RWPE1 (cell line): ENCODE measurements at regions not wholly inside any gene's neighbourhood (a gene's known extent, or its start where the extent isn't known, plus 50 kb on each side); places are given as distances from the start of the nearest gene placed in this dataset.

ENCODE experiments used
- CTCF ChIA-PET: fragments of 350-600 bp; sonication (Branson Sonifier 250); formaldehyde crosslinking; extraction: SDS; loops from one replicate; lab custom pipeline; 2021; lab: Yijun Ruan, JAX
- POLR2A ChIA-PET: fragments of 400-600 bp; formaldehyde crosslinking; extraction: SDS; loops from one replicate; lab custom pipeline; 2020; ENCODE audit warnings: antibody characterized with exemption; ENCODE audit not compliant: low non-redundant PET; lab: Yijun Ruan, JAX
- DNase-seq: peaks from one replicate; pipeline ENCODE4 v3.0.0; 2012; ENCODE audit warnings: low spot score
- H3K27ac ChIP-seq: fragments of 450-650 bp; 2 replicates; pipeline ENCODE4 v1.5.1; 2017
- TF ChIP-seq, protein P1 (sequence below): fragments of 450-650 bp; conservative IDR thresholded peaks from 2 replicates; pipeline ENCODE4 v1.5.1; 2017; ENCODE audit warnings: low read depth, mild to moderate bottlenecking

DNA sequence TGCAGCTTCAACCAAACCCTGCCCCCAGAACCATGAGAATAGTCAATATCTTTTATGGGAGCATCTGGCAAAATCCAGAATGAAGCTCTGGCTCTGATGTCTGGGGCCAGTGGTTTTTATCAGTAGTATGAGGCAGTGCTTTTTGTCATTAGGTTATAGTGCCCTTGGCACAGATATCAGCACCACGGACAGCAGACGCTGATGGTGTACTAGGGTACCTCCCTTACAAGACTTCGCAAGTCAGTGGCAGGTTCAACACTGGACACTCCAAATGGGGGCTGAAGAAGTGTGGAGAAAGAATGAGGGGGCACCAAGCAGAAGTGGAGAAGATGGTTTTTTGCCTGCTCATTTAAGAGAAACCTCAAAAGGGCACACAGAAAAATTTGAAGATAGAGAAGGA, 68.2 kb upstream of the E2F7 start:
- peak; percentile 37 for DNase-seq
- ChIA-PET CTCF (no interaction called here), POLR2A (no interaction called here)
- TF ChIP-seq, protein P1, sequence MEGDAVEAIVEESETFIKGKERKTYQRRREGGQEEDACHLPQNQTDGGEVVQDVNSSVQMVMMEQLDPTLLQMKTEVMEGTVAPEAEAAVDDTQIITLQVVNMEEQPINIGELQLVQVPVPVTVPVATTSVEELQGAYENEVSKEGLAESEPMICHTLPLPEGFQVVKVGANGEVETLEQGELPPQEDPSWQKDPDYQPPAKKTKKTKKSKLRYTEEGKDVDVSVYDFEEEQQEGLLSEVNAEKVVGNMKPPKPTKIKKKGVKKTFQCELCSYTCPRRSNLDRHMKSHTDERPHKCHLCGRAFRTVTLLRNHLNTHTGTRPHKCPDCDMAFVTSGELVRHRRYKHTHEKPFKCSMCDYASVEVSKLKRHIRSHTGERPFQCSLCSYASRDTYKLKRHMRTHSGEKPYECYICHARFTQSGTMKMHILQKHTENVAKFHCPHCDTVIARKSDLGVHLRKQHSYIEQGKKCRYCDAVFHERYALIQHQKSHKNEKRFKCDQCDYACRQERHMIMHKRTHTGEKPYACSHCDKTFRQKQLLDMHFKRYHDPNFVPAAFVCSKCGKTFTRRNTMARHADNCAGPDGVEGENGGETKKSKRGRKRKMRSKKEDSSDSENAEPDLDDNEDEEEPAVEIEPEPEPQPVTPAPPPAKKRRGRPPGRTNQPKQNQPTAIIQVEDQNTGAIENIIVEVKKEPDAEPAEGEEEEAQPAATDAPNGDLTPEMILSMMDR: no peak
- no peak overlapping the region for H3K27ac ChIP-seq

DNA sequence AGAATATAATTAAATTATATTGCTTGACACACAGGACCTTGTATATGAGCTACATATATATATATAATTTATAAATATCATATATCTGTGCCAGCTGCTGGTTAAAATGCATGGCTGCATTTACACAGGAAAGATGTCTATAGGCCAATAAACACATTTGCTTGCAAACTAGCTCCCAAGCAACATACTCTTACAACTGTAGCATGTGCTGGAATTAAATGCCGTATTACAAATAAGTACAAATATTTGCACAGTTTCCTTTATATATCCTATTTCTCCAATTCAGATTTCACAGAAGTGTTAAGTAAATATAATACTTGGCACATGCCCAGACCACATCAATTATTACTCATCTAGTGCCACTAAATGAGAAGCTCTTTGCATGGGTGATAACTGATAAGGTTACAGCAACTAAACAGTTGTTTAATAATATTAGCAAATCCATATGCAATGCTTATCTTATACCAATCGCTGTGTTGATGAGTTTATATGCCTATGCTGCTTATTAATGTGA, 66.7 kb upstream of the E2F7 start:
- DNase-seq: no peak
- no peak overlapping the region for H3K27ac ChIP-seq
- POLR2A ChIA-PET: no interaction called here
- CTCF ChIA-PET: interaction anchor here (0.5 to 1.0 kb wide), 2 partner anchors 16 to 21 kb away, joined by 3 to 4 read pairs; no protein-coding TSS in a partner anchor
- TF ChIP-seq, protein P1: no peak

DNA sequence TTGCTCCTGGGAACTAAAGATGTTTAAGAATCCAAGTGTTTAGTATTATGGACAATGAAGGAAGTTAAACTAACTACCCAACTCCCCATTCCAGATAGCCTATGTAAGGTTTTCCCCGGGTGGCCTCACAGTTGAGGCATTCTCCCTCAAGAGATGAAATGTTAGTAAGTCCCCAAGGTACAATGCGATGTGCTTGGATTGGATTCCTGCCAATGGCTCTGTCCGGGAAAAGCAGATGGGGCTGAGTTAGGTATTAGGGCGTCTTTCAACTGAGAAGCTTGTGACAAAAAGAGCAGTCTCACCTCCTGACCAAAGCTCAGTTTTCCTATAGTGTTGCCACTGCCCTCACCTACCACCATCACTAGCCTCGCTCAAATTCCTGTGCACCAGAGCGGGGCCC, 64.8 kb upstream of the E2F7 start:
- H3K27ac ChIP-seq: no peak overlapping the region
- ChIA-PET POLR2A (no interaction called here), CTCF (no interaction called here)
- DNase-seq: no peak
- TF ChIP-seq, protein P1: no peak

DNA sequence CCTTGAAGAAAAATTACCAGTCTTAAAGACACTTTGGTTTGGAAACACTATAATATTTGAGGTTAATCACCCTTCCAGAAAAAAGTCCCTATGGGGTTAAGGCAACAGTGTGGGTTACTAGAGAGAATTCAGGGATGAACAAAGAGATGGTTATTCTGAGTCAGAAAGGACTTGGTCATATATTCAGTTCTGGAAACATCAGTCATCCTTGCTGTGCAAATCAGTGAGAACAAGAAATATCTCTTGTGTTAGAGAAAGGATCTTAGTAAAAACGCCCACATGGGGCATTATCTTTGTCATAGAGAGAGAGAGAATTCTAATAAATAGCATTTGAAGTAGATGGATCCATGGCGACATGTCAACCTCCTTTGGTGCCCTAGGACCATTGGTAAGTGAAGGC, 59.4 kb upstream of the E2F7 start:
- POLR2A ChIA-PET: no interaction called here
- CTCF ChIA-PET: no interaction called here
- TF ChIP-seq, protein P1: no peak
- no peak overlapping the region for H3K27ac ChIP-seq
- no peak for DNase-seq

DNA sequence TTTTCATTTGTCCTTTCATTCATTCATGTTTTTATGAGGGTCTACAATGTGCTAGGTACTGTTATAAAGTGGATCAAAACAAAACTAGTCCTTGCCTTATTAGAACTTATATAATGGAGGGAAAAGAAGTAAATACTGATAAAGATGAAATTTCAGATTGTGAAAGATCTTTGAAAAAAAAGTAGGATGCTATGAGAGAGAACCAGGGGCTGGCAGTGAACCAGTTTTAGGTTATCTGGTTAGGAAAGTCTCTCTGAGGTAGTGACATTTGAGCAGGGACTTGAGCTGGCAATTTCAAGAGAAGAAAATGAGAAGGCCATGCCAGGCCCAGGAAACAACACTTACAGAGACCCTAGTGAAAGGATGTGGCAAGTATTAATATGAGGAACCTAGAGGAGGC, 57.3 kb upstream of the E2F7 start:
- DNase-seq: no peak
- ChIA-PET POLR2A (no interaction called here), CTCF (interaction anchor here (0.6 kb wide), 1 partner anchor 596 kb away, joined by 3 read pairs; no protein-coding TSS in a partner anchor)
- H3K27ac ChIP-seq: no peak overlapping the region
- TF ChIP-seq, protein P1: no peak

DNA sequence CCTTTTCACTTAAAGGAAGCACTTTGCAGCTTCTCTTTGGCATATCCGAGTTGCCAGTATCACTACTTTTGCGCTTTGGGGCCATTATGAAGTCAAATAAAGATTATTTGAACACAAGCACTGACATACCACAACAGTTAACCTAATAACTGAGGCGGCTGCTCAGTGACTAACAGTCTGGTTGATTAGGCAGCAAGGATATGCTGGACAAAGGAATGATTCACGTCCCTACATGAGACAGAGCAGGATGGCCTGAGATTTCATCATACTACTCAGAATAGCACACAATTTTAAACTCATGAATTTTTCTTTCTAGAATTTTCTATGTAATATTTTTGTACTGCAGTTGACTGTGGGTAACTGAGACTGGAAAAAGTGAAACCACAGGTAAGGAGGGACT, 56.9 kb upstream of the E2F7 start:
- peak; percentile 57 for DNase-seq
- POLR2A ChIA-PET: no interaction called here
- CTCF ChIA-PET: no interaction called here
- TF ChIP-seq, protein P1: no peak
- H3K27ac ChIP-seq: no peak overlapping the region
